Large intestine (tissue), 3 donors: ENCODE measurements at regions not wholly inside any gene's neighbourhood (a gene's known extent, or its start where the extent isn't known, plus 50 kb on each side); places are given as distances from the start of the nearest gene placed in this dataset.
"Not testable (repeated sequence)": the region's sequence is repeated elsewhere in the genome, so short reads cannot be mapped to it uniquely, and the experiment has no call there.

Experiments
- DNase-seq, 2 donors: peaks; one replicate each; pipeline versions ENCODE4 v3.0.0 to v3.0.0-alpha.2; 2013
- H3K27ac ChIP-seq: one replicate; pipeline ENCODE4 v1.5.1; 2013; ENCODE audit warnings: low read length
- H3K27me3 ChIP-seq: 2 replicates; pipeline ENCODE4 v1.6.1; 2013; ENCODE audit warnings: low read length; ENCODE audit not compliant: control insufficient read depth, insufficient read depth
- H3K36me3 ChIP-seq: 2 replicates; pipeline ENCODE4 v1.6.1; 2013; ENCODE audit warnings: low read length; ENCODE audit not compliant: control insufficient read depth, insufficient read depth
- H3K4me1 ChIP-seq: one replicate; pipeline ENCODE4 v1.6.1; 2013; ENCODE audit warnings: low read length; ENCODE audit not compliant: control insufficient read depth, insufficient read depth
- H3K4me3 ChIP-seq: one replicate; pipeline ENCODE4 v1.5.1; 2013; ENCODE audit warnings: low read length
- H3K9me3 ChIP-seq: one replicate; pipeline ENCODE4 v1.6.1; 2013; ENCODE audit warnings: mild to moderate bottlenecking, low read depth, low read length, moderate library complexity; ENCODE audit not compliant: control insufficient read depth
- WGBS: methylation state at CpG from one replicate; pipeline ENCODE4 v1.1.5; 2013; ENCODE audit warnings: low lambda C conversion rate; ENCODE audit not compliant: insufficient coverage; 5-methylcytosine and 5-hydroxymethylcytosine counted together

DNA sequence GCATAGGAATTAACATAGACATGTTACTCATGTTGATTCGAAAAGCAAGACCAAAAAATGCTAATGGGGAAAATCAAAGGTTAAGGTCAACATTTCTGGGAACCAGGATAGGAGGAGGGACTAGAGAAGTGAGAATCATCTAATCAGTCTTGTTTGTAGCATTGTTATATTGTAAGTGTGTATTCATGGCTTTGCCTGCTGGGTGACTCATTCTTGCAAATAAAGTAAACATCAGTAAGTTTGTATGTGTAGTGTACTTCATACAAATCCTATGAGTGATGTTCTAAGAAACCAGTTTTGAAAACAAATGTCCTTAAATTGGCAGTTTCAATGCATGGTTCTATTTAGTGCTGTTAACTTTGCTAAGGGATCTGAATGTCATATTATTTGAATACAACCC lies 79.0 kb upstream of the TMEM252 start:
- Histone ChIP-seq H3K4me1 (no peaks in the 10 kb centered on the region), H3K4me3 (no peak overlapping the region), H3K36me3 (no peaks in the 10 kb centered on the region), H3K27ac (no peak overlapping the region), H3K9me3 (no peaks in the 10 kb centered on the region), H3K27me3 (no peaks in the 10 kb centered on the region)
- WGBS, result 80% methylated on average over 1 of the region's 1 CpG
- no peak for DNase-seq

DNA sequence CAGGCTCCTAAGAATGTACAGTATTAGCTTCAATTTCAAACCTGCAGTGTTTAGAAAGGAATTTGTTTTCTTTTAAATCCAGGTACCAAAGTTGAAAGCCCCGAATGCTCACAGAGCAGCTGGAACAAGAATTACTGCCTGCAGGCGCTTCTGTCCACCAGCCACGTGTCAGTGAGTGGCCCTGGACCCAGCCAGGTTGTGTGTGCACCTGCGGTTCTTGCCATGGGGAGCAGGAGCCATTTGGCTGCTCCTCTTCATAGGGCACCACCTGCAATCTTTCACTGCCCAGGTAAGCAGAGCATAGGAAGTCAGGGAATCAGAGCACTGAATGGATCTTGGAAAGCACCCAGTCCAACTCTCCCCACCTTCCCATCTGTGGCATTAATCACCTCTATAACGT lies 79.5 kb upstream of the PIP5K1B start:
- no peaks in the 10 kb centered on the region for H3K27me3 ChIP-seq
- no peak overlapping the region for H3K27ac ChIP-seq
- WGBS, result 80% methylated on average over 1 of the region's 5 CpGs

DNA sequence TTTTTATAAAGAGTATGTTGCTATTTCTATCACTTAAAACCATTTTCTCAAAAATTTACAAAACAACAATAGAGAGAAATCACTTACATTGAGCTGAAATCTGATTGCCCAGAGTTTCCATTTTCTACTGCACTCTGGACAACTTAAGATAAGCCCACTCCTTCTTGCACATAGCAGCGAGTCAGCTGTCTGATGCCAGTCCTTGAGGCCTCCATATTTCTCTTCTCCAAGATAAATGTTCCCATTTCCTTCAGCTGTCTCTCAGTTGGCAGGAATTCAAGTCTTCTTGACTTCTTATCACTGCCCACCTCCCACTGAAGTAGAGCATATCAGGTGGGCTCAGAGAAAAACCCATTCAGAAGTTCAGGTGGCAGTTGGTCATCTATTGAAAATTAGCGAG lies 78.5 kb upstream of the PIP5K1B start:
- Histone ChIP-seq H3K4me1 (no peaks in the 10 kb centered on the region), H3K9me3 (no peaks in the 10 kb centered on the region), H3K36me3 (no peaks in the 10 kb centered on the region), H3K4me3 (no peak overlapping the region), H3K27me3 (no peaks in the 10 kb centered on the region), H3K27ac (no peak overlapping the region)
- no peak for DNase-seq
- no CpG with 5 or more reads among the region's 2 CpGs for WGBS

More for the DNA sequence above, 79.5 kb upstream of the PIP5K1B start:
- H3K4me1 ChIP-seq, result no peaks in the 10 kb centered on the region
- H3K36me3 ChIP-seq, result no peaks in the 10 kb centered on the region
- H3K4me3 ChIP-seq, result no peak overlapping the region
- DNase-seq, result no peak
- H3K9me3 ChIP-seq, result no peaks in the 10 kb centered on the region

DNA sequence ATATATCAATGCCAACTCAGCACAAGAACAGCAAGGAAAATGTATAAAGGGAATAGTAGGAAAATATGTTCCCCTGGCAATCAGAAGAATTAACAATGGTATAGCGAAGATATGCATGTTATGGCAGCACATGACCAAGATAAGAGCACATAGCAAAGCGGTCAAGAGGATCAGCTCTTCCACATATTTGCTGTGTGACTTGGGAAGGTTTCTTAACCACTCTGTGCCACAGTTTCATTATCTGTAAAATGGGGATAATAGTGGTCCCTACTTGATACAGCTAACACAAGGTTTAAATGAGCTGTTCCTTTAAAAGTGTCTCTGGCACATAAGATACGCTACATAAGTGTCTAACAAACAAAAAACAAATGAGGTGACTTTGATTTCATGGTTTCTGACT lies 77.9 kb upstream of the PIP5K1B start:
- no peaks in the 10 kb centered on the region for H3K27me3 ChIP-seq
- no peak overlapping the region for H3K4me3 ChIP-seq
- H3K27ac ChIP-seq, result no peak overlapping the region
- no CpG with 5 or more reads among the region's 3 CpGs for WGBS
- no peaks in the 10 kb centered on the region for H3K4me1 ChIP-seq
- H3K36me3 ChIP-seq, result no peaks in the 10 kb centered on the region
- DNase-seq, result no peak
- H3K9me3 ChIP-seq, result no peaks in the 10 kb centered on the region

DNA sequence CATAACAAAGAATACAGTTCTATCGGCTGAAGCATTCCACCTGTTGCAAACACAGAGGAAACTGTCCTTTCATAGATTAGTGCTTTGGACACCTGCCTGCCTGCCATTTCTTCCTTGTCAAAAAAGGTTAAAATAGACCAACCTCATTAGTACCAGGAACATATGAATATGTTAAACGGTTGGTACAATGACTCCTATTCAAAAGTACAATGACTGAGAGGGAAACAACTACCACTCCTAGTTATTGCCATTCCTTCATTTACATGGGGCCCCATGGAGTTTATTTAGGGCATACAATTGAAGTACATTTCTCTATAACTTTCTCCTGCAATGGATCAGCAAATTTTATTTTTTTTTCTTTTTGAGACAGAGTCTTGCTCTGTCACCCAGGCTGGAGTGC lies 77.4 kb upstream of the PIP5K1B start:
- no peak for DNase-seq
- no peak overlapping the region for H3K4me3 ChIP-seq
- no CpG with 5 or more reads among the region's 2 CpGs for WGBS

GRCh38 chr9:68629042-68629441 lies 76.0 kb upstream of the PIP5K1B start:
- Histone ChIP-seq H3K36me3 (no peaks in the 10 kb centered on the region), H3K9me3 (no peaks in the 10 kb centered on the region), H3K27me3 (no peaks in the 10 kb centered on the region), H3K4me3 (no peak overlapping the region), H3K27ac (no peak overlapping the region), H3K4me1 (no peaks in the 10 kb centered on the region)
- peak; percentile 12 to 48 for DNase-seq
- no CpG with 5 or more reads among the region's 2 CpGs for WGBS

More for the DNA sequence above, 77.4 kb upstream of the PIP5K1B start:
- no peaks in the 10 kb centered on the region for H3K36me3 ChIP-seq
- H3K27me3 ChIP-seq, result no peaks in the 10 kb centered on the region
- no peak overlapping the region for H3K27ac ChIP-seq
- H3K9me3 ChIP-seq, result no peaks in the 10 kb centered on the region
- H3K4me1 ChIP-seq, result no peaks in the 10 kb centered on the region

- no peak overlapping the region for H3K4me3 ChIP-seq
Measured at GRCh38 chr9:68631811-68632210, 73.2 kb upstream of the PIP5K1B start.

DNA sequence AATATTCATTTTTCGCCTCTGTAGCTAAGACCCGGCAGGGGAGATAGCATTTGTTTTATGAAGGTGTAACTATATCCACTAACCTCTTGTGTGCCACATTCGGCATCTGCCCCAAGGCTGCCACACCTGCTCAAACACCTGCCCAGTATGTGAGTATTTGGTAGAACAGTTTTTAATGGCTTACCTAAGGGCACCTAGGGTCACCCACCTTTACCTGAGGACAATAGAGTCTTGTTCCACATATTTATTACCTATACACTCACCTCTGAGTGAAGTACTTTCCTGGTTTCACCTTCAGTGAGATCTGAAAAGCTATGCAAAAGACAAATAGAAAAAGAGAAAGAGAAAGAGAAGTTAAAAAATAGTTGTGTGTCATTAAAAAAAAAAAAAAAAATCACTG lies 68.0 kb upstream of the PIP5K1B start:
- peak; percentile 9 to 57 for DNase-seq
- H3K4me3 ChIP-seq, result no peak overlapping the region
- WGBS, result no CpG with 5 or more reads among the region's 3 CpGs
- no peaks in the 10 kb centered on the region for H3K27me3 ChIP-seq
- no peaks in the 10 kb centered on the region for H3K4me1 ChIP-seq
- H3K9me3 ChIP-seq, result no peaks in the 10 kb centered on the region
- H3K36me3 ChIP-seq, result no peaks in the 10 kb centered on the region
- no peak overlapping the region for H3K27ac ChIP-seq

More at GRCh38 chr9:68631811-68632210, 73.2 kb upstream of the PIP5K1B start:
- no peak for DNase-seq
- Histone ChIP-seq H3K27me3 (no peaks in the 10 kb centered on the region), H3K4me1 (no peaks in the 10 kb centered on the region), H3K9me3 (no peaks in the 10 kb centered on the region), H3K27ac (no peak overlapping the region), H3K36me3 (no peaks in the 10 kb centered on the region)
- 100% methylated on average over 1 of the region's 1 CpG for WGBS

DNA sequence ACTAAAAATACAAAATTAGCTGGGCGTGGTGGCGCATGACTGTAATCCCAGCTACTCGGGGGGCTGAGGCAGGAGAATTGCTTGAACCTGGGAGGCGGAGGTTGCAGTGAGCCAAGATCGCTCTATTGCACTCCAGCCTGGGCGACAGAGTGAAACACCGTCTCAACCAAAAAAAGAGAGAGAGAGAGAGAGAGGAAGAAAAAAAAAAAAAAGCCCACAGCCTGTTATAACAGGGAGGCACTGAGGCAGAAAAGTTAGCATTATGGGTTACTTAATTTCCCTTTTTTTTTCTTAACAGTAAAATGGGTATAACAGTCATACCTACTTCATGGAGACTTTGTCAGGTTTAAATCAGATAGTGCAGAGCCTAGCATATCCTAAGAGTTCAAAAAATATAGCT lies 65.8 kb upstream of the PIP5K1B start:
- DNase-seq, H3K27me3 ChIP-seq, H3K9me3 ChIP-seq, H3K36me3 ChIP-seq, H3K27ac ChIP-seq, H3K4me3 ChIP-seq, H3K4me1 ChIP-seq: not testable (repeated sequence)
- WGBS, result no CpG with 5 or more reads among the region's 7 CpGs

- Histone ChIP-seq H3K27me3 (no peaks in the 10 kb centered on the region), H3K27ac (no peak overlapping the region), H3K36me3 (no peaks in the 10 kb centered on the region), H3K4me1 (no peaks in the 10 kb centered on the region), H3K9me3 (no peaks in the 10 kb centered on the region), H3K4me3 (no peak overlapping the region)
- no peak for DNase-seq
- no CpG with 5 or more reads among the region's 4 CpGs for WGBS
Measured at GRCh38 chr9:68640421-68641089, 64.5 kb upstream of the PIP5K1B start.
